Neural progenitor cell (in vitro differentiated cells): ENCODE measurements at regions not wholly inside any gene's neighbourhood (a gene's known extent, or its start where the extent isn't known, plus 50 kb on each side); places are given as distances from the start of the nearest gene placed in this dataset.

Source experiments
- DNase-seq: peaks from one replicate; pipeline ENCODE4 v3.0.0-alpha.2; 2016; ENCODE audit warnings: low spot score
- H2AFZ ChIP-seq: fragments of 200-600 bp; sonication (generic); replicated peaks from 2 replicates; pipeline ENCODE4 v1.6.1; 2016; ENCODE audit warnings: antibody characterized with exemption
- H3F3A ChIP-seq: fragments of 200-600 bp; sonication (generic); 2 replicates; pipeline ENCODE4 v1.6.1; 2016; ENCODE audit warnings: antibody characterized with exemption, low read depth
- H3K27ac ChIP-seq: fragments of 200-600 bp; sonication (generic); 2 replicates; pipeline ENCODE4 v1.5.1; 2016; ENCODE audit warnings: mild to moderate bottlenecking
- H3K27me3 ChIP-seq: fragments of 200-600 bp; sonication (generic); 2 replicates; pipeline ENCODE4 v1.6.1; 2016; ENCODE audit warnings: mild to moderate bottlenecking, moderate library complexity
- H3K36me3 ChIP-seq: fragments of 200-600 bp; sonication (generic); 2 replicates; pipeline ENCODE4 v1.5.1; 2016
- H3K4me1 ChIP-seq: fragments of 200-600 bp; sonication (generic); 2 replicates; pipeline ENCODE4 v1.6.1; 2016; ENCODE audit warnings: mixed run types
- H3K4me2 ChIP-seq: fragments of 200-600 bp; sonication (generic); 2 replicates; pipeline ENCODE4 v1.6.1; 2016
- H3K4me3 ChIP-seq: fragments of 200-600 bp; sonication (generic); 2 replicates; pipeline ENCODE4 v1.5.1; 2016
- H3K79me2 ChIP-seq: fragments of 200-600 bp; sonication (generic); 2 replicates; pipeline ENCODE4 v1.6.1; 2016; ENCODE audit warnings: low read depth
- H3K9ac ChIP-seq: fragments of 200-600 bp; sonication (generic); 2 replicates; pipeline ENCODE4 v1.6.1; 2016
- H3K9me3 ChIP-seq: fragments of 200-600 bp; sonication (generic); 2 replicates; pipeline ENCODE4 v1.5.1; 2016; ENCODE audit warnings: low read depth
- H4K20me1 ChIP-seq: fragments of 200-600 bp; sonication (generic); 2 replicates; pipeline ENCODE4 v1.6.1; 2016; ENCODE audit warnings: low read depth
- H3K27ac Mint-ChIP-seq: 3 replicates; pipeline ENCODE4 v1.8.0; 2021; ENCODE audit warnings: mixed read lengths
- H3K27me3 Mint-ChIP-seq: 2 replicates; pipeline ENCODE4 v1.8.0; 2022; ENCODE audit warnings: low read depth, mild to moderate bottlenecking, inconsistent platforms, moderate library complexity, mixed read lengths; ENCODE audit not compliant: insufficient read depth
- H3K36me3 Mint-ChIP-seq: 3 replicates; pipeline ENCODE4 v1.8.0; 2021; ENCODE audit warnings: mixed read lengths
- H3K4me1 Mint-ChIP-seq: 3 replicates; pipeline ENCODE4 v1.8.0; 2021; ENCODE audit warnings: mixed read lengths
- H3K4me3 Mint-ChIP-seq: 3 replicates; pipeline ENCODE4 v1.8.0; 2021; ENCODE audit warnings: mild to moderate bottlenecking, moderate library complexity, mixed read lengths
- H3K9me3 Mint-ChIP-seq: 3 replicates; pipeline ENCODE4 v1.8.0; 2020; ENCODE audit warnings: mixed read lengths
- CTCF ChIP-seq: fragments of 200-600 bp; sonication (generic); IDR thresholded peaks from 2 replicates; pipeline ENCODE4 v1.5.1; 2017; ENCODE audit warnings: antibody characterized with exemption, mild to moderate bottlenecking
- EZH2 ChIP-seq: fragments of 200-600 bp; sonication (generic); IDR thresholded peaks from 2 replicates; pipeline ENCODE4 v1.6.1; 2017; ENCODE audit warnings: antibody characterized with exemption, mild to moderate bottlenecking, moderate library complexity
- EZH2phosphoT487 ChIP-seq: fragments of 200-600 bp; sonication (generic); IDR thresholded peaks from 2 replicates; pipeline ENCODE4 v1.6.1; 2017; ENCODE audit warnings: antibody characterized with exemption

GRCh38 chr12:30427555-30427954, 268.1 kb downstream of the IPO8 start:
- no peaks in the 10 kb centered on the region for H3F3A ChIP-seq
- Mint-ChIP-seq H3K27me3 (no peaks in the 10 kb centered on the region), H3K4me3 (no peak overlapping the region), H3K4me1 (no peaks in the 10 kb centered on the region), H3K9me3 (peaks cover 24% of the 10 kb centered on the region), H3K27ac (no peak overlapping the region), H3K36me3 (no peaks in the 10 kb centered on the region)
- no peak overlapping the region for H3K9ac ChIP-seq
- H3K79me2 ChIP-seq = no peaks in the 10 kb centered on the region
- H4K20me1 ChIP-seq = no peaks in the 10 kb centered on the region
- H3K4me1 ChIP-seq = no peaks in the 10 kb centered on the region
- no peak overlapping the region for H2AFZ ChIP-seq
- no peak overlapping the region for H3K27ac ChIP-seq
- no peak for DNase-seq
- H3K27me3 ChIP-seq = no peaks in the 10 kb centered on the region
- H3K9me3 ChIP-seq = peaks cover 10% of the 10 kb centered on the region
- no peak for TF ChIP-seq EZH2phosphoT487
- TF ChIP-seq EZH2 = no peak
- TF ChIP-seq CTCF = no peak
- H3K4me3 ChIP-seq = no peak overlapping the region
- H3K36me3 ChIP-seq = no peaks in the 10 kb centered on the region
- H3K4me2 ChIP-seq = no peak overlapping the region

GRCh38 chr12:30425445-30425844, 270.2 kb downstream of the IPO8 start:
- no peak overlapping the region for H3K4me3 Mint-ChIP-seq
- H3K9me3 Mint-ChIP-seq = peaks cover 24% of the 10 kb centered on the region

GRCh38 chr12:30423330-30423729, 272.3 kb downstream of the IPO8 start:
- no peaks in the 10 kb centered on the region for H4K20me1 ChIP-seq

More at GRCh38 chr12:30425445-30425844, 270.2 kb downstream of the IPO8 start:
- Mint-ChIP-seq H3K36me3 (no peaks in the 10 kb centered on the region), H3K4me1 (no peaks in the 10 kb centered on the region), H3K27ac (no peak overlapping the region), H3K27me3 (no peaks in the 10 kb centered on the region)
- Histone ChIP-seq H3K27me3 (no peaks in the 10 kb centered on the region), H3K36me3 (no peaks in the 10 kb centered on the region), H3F3A (no peaks in the 10 kb centered on the region), H3K4me1 (no peaks in the 10 kb centered on the region), H3K27ac (no peak overlapping the region), H3K4me3 (no peak overlapping the region), H4K20me1 (no peaks in the 10 kb centered on the region), H3K9ac (no peak overlapping the region), H2AFZ (no peak overlapping the region), H3K79me2 (no peaks in the 10 kb centered on the region), H3K4me2 (no peak overlapping the region), H3K9me3 (peaks cover 10% of the 10 kb centered on the region)
- TF ChIP-seq EZH2phosphoT487 (no peak), EZH2 (no peak), CTCF (no peak)
- DNase-seq = no peak

More at GRCh38 chr12:30423330-30423729, 272.3 kb downstream of the IPO8 start:
- Mint-ChIP-seq H3K4me3 (no peak overlapping the region), H3K27me3 (no peaks in the 10 kb centered on the region), H3K9me3 (peaks cover 25% of the 10 kb centered on the region), H3K4me1 (no peaks in the 10 kb centered on the region), H3K36me3 (no peaks in the 10 kb centered on the region), H3K27ac (no peak overlapping the region)
- H3K4me3 ChIP-seq = no peak overlapping the region
- H3K27ac ChIP-seq = no peak overlapping the region
- DNase-seq = no peak
- H3K9me3 ChIP-seq = peaks cover 10% of the 10 kb centered on the region
- no peak for TF ChIP-seq EZH2
- TF ChIP-seq CTCF = no peak
- TF ChIP-seq EZH2phosphoT487 = no peak
- no peaks in the 10 kb centered on the region for H3F3A ChIP-seq
- no peak overlapping the region for H2AFZ ChIP-seq
- H3K4me1 ChIP-seq = no peaks in the 10 kb centered on the region
- no peak overlapping the region for H3K4me2 ChIP-seq
- H3K36me3 ChIP-seq = no peaks in the 10 kb centered on the region
- no peaks in the 10 kb centered on the region for H3K79me2 ChIP-seq
- no peaks in the 10 kb centered on the region for H3K27me3 ChIP-seq
- H3K9ac ChIP-seq = no peak overlapping the region
